ENCODE measurements at regions not wholly inside any gene's neighbourhood (a gene's known extent, or its start where the extent isn't known, plus 50 kb on each side); places are given as distances from the start of the nearest gene placed in this dataset.

GRCh38 chr2:16335604-16335930 is 330.1 kb downstream of the CYRIA start:
- DNase-seq (ENCODE audit: low read depth in 1 of 2, low spot score in 1 of 2) = no peak

GRCh38 chr2:16334886-16335603 is 330.6 kb downstream of the CYRIA start:
- no peak for DNase-seq (ENCODE audit: low read depth in 1 of 2, low spot score in 1 of 2)

- no peak for DNase-seq (ENCODE audit: low read depth in 1 of 2, low spot score in 1 of 2)
Measured at GRCh38 chr2:16334366-16334765, 331.3 kb downstream of the CYRIA start.

DNA sequence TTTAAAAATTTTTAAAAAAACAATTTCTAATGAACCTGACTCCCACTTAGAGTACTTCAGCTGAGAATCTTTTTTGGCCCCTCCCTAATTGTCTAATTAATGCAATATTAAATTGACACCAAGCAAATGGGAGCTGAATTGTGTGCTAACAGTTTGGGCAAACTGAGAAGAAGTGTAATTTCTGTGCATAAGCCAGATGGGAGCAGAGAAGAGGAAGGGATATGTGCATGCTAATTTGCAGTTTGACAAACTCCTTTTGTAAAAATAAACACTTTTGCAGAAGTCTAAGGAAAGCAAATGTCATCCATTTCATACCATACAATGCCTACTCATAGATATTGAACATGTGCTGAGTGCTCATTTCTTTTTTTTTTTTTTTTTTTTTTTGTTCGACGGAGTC is 332.0 kb downstream of the CYRIA start:
- no peak for DNase-seq (ENCODE audit: low read depth in 1 of 2, low spot score in 1 of 2)

GRCh38 chr2:16332681-16333557 is 332.7 kb downstream of the CYRIA start:
- no peak for DNase-seq (ENCODE audit: low read depth in 1 of 2, low spot score in 1 of 2)

DNA sequence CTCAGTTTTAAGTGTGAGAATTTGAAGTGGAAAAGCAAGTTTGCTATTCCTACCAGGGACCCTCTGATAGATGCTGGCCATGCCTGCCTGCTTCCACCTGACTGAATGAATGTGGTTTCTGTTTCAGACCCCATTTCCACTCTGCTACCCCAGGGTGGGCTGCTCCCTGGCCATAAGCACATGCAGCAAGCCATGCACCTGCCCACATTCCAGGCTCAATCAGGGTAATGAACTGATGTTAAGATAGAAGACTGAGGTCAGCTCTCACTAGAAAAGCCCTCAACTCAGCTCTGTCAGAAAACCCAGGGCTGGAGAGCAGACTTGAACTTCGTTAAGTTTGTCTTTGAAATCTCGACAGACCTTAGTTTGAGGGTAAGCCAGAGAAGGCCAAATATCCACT is 333.9 kb downstream of the CYRIA start:
- no peak for DNase-seq (ENCODE audit: low read depth in 1 of 2, low spot score in 1 of 2)

DNA sequence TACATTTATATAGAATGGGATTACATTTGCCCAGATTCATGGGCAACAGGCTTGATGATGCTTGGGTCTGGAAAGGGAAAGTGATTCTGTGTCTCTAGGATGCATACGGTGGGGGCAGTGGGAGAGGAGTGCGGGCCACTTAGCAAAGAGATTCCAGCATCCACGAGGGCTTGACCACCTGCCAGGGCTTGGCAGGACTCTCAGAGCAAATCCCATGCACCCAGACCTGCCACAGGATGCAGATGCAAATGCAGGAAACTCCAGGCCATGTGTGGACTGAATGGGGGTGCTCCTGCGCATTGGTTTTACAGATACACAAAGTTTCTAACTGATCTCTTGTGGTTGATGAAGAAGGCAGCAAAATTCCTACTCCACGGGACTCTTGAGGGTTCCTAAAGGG is 334.7 kb downstream of the CYRIA start:
- no peak for DNase-seq (ENCODE audit: low read depth in 1 of 2, low spot score in 1 of 2)

GRCh38 chr2:16330571-16330970 is 335.1 kb downstream of the CYRIA start:
- DNase-seq (ENCODE audit: low read depth in 1 of 2, low spot score in 1 of 2) = no peak

- no peak for DNase-seq (ENCODE audit: low read depth in 1 of 2, low spot score in 1 of 2)
Measured at GRCh38 chr2:16330012-16330411, 335.6 kb downstream of the CYRIA start.

DNA sequence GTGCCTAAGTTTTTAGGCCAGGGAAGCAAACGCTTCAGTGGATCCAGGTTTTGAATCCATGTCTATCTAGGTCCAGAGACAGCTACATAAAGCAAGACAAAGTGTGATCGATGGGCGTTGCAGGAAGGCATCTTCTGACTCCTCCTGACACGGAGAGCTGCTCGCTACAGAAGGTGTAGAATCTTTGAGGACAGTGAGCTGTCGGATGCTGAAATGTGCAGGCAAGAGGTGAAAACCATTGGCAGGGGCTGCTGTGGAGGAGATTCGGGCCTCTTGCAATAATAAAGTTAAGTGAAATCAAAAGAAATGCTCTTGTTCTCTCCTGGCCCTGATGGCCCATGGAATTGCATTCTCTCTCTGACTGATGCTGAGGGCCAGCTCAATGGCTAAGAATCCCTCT is 336.2 kb downstream of the CYRIA start:
- no peak for DNase-seq (ENCODE audit: low read depth in 1 of 2, low spot score in 1 of 2)

- DNase-seq (ENCODE audit: low read depth in 1 of 2, low spot score in 1 of 2) = no peak
Measured at GRCh38 chr2:16328521-16329190, 337.0 kb downstream of the CYRIA start.

GRCh38 chr2:16327326-16327725 is 338.3 kb downstream of the CYRIA start:
- DNase-seq (ENCODE audit: low read depth in 1 of 2, low spot score in 1 of 2) = no peak

DNA sequence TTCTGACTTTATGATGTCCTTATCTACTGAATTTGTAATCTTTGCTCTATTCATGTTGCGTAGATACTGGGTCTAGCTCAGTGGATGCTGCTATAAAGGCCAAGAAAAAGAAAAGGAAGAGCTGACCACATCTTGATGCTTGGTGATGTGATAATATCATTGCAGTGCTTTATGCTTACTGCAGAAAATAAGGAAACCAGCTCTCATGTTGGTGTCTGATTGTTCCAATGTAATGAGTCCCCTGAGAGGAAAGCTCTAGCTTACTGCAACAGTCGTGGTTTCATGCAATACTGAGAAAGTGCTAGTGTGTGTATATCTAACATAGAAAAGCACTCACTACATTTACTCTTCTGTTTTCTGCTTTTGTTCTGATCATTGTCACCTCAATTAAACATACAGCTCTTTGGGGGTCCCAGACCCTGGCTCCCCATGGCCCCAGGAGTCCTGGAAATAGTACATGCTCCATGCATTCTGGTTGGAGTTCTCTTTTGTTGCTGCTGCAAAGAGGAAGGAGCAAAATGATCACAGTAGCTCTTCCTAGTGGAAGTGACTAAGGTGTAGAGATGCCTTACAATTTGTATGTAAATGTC is 338.8 kb downstream of the CYRIA start:
- no peak for DNase-seq (ENCODE audit: low read depth in 1 of 2, low spot score in 1 of 2)

GRCh38 chr2:16325976-16326510 is 339.6 kb downstream of the CYRIA start:
- no peak for DNase-seq (ENCODE audit: low read depth in 1 of 2, low spot score in 1 of 2)

GRCh38 chr2:16325016-16325975 is 340.3 kb downstream of the CYRIA start:
- no peak for DNase-seq (ENCODE audit: low read depth in 1 of 2, low spot score in 1 of 2)

DNA sequence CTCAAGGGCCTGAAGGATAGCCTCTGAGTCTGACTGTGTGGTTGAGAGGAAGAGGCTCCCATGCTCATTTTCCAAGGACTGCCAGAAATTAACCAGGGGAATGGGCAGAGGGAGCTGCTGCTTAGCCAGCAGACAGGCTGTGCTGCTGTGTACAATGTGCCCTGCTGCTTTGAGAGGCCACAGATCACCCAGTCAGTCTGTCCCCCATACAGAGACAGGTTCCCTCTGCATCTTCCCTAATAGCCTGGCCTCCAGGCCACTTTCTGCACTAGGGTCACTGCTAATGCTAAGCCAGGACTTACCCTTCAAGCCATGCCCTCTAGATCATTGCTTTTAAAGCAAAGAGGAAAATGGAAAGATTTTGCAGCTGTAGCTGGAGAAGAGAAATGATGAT is 341.1 kb downstream of the CYRIA start:
- no peak for DNase-seq (ENCODE audit: low read depth in 1 of 2, low spot score in 1 of 2)

DNA sequence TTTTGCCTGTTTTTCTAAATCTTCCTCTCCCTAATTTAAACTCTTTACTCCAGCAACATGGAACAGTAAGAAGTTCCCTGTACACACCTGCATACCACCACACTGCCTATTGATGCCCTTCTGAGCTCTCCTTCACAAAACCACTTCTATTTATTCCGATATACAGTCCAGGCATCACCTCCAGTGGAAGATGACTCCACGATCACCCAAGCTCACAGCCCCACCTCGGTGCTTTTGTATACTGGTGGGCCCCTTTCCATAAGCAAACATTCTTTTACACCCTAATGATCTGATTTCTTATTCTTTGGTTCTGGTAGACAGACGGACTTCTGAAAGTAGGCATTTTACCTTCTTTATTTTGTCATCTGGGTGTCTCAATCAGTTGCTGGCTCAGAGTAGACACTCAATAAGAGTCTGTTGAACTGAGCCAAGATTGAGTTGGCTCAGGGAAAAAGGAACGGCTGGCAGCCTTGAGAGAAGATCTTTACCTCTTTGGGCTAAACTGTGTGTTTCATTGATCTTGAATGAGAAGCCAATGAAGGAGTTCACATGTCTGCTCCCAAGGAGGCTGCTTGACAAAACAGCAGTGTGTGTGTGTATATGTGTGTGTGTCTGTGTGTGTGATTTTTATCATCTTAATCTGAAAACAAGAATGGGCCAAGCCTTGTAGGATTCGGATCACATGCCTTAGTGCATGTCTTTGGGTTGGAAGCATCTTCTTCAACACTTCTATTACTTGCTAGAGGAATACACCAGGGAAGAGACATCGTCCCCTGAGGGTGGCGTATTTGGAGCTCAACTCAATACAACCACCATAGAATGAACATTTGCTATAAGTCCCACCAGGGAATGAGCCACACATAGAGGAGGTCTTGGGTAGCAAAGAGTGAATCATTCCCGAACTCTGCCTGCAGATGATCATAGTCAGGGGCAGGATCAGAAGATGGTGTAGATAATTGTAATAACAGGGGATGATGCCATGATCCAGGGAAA is 341.8 kb downstream of the CYRIA start:
- no peak for DNase-seq (ENCODE audit: low read depth in 1 of 2, low spot score in 1 of 2)

- DNase-seq (ENCODE audit: low read depth in 1 of 2, low spot score in 1 of 2) = no peak
Measured at GRCh38 chr2:16323126-16323520, 342.5 kb downstream of the CYRIA start.
